ENCODE measurements at regions not wholly inside any gene's neighbourhood (a gene's known extent, or its start where the extent isn't known, plus 50 kb on each side); places are given as distances from the start of the nearest gene placed in this dataset.

DNA sequence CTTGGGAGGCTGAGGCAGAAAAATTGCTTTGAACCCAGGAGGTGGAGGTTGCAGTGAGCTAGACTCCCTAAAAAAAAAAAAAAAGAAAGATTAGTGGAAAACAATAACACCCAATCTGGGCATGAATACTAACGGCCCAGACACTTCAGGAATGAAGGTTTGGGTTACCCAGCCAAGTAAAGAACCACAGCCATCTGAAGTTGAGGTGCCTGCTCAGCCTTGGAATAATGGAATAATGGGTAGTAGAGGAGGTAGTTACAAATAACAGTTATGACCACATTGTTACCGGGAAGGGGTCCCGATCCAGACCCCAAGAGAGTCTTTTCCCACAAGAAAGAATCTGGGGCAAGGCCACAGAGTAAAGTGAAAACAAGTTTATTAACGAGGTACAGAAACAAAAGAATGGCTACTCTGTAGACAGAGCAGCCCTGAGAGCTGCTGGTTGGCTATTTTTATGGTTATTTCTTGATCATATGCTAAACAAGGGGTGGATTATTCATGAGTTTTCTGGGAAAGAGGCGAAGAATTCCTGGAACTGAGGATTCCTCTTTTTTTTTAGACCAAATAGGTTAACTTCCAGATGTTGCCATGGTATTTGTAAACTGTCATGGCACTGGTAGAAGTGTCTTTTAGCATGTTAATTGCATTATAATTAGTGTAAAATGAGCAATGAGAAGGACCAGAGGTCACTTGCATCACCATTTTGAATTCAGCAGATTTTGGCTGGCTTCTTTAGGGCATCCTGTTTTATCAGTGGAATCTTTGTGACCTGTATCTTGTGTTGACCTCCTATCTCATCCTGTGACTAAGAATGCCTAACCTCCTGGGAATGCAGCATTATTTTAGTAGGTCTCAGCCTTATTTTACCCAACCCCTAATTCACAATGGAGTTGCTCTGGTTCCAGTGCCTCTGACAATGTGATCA is 96.2 kb upstream of the HAAO start:
- no peak overlapping the region for H2AFZ ChIP-seq (ENCODE audit: control insufficient read depth, low read length)
- FAIRE-seq (no peak), DNase-seq (ENCODE audit: low read depth, low spot score) (no peak)
- no peaks in the 10 kb centered on the region for H4K20me1 ChIP-seq (ENCODE audit: control insufficient read depth, extremely low read depth, insufficient read depth, low read length)
- no peaks in the 10 kb centered on the region for H3K4me1 ChIP-seq (ENCODE audit: control insufficient read depth, extremely low read depth, insufficient read depth, low read length)
- no peak overlapping the region for H3K27ac ChIP-seq (ENCODE audit: control insufficient read depth, insufficient read depth, low read length)
- H3K79me2 ChIP-seq (ENCODE audit: control insufficient read depth, insufficient read depth, low read length), result no peaks in the 10 kb centered on the region
- no peak overlapping the region for H3K4me2 ChIP-seq (ENCODE audit: control insufficient read depth, extremely low read depth, insufficient read depth, low read depth, low read length)
- H3K9me3 ChIP-seq (ENCODE audit: control insufficient read depth, low read depth, low read length), result no peaks in the 10 kb centered on the region
- H3K9me1 ChIP-seq (ENCODE audit: control insufficient read depth, extremely low read depth, insufficient read depth, low read length), result no peaks in the 10 kb centered on the region
- H3K9ac ChIP-seq (ENCODE audit: control insufficient read depth, extremely low read depth, insufficient read depth, low read length), result no peak overlapping the region
- no peaks in the 10 kb centered on the region for H3K36me3 ChIP-seq (ENCODE audit: control insufficient read depth in 2 of 2, extremely low read depth in 1 of 2, insufficient read depth in 2 of 2, low read length in 2 of 2)
- no peak for TF ChIP-seq EZH2 (IDR thresholded peaks at IDR 0.05; ENCODE audit: low read length)
- TF ChIP-seq, protein P1, sequence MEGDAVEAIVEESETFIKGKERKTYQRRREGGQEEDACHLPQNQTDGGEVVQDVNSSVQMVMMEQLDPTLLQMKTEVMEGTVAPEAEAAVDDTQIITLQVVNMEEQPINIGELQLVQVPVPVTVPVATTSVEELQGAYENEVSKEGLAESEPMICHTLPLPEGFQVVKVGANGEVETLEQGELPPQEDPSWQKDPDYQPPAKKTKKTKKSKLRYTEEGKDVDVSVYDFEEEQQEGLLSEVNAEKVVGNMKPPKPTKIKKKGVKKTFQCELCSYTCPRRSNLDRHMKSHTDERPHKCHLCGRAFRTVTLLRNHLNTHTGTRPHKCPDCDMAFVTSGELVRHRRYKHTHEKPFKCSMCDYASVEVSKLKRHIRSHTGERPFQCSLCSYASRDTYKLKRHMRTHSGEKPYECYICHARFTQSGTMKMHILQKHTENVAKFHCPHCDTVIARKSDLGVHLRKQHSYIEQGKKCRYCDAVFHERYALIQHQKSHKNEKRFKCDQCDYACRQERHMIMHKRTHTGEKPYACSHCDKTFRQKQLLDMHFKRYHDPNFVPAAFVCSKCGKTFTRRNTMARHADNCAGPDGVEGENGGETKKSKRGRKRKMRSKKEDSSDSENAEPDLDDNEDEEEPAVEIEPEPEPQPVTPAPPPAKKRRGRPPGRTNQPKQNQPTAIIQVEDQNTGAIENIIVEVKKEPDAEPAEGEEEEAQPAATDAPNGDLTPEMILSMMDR (optimal IDR thresholded peaks at IDR 0.05 in 1 of 3, IDR thresholded peaks at IDR 0.05 in 1 of 3, conservative IDR thresholded peaks at IDR 0.05 in 1 of 3; ENCODE audit: extremely low read depth in 1 of 3, insufficient read depth in 2 of 3, low read length in 3 of 3), result no peak
- H3K27me3 ChIP-seq (ENCODE audit: control insufficient read depth, extremely low read depth, insufficient read depth, low read length), result no peaks in the 10 kb centered on the region
- dilution Hi-C loops (cut with MboI; ENCODE audit: extremely low pct_ligation_motif_present, low sequenced_read_pairs), result no loop called here
- H3K4me3 ChIP-seq (ENCODE audit: control insufficient read depth in 2 of 3, extremely low read depth in 1 of 3, insufficient read depth in 2 of 3, low read depth in 1 of 3, low read length in 3 of 3), result no peak overlapping the region

DNA sequence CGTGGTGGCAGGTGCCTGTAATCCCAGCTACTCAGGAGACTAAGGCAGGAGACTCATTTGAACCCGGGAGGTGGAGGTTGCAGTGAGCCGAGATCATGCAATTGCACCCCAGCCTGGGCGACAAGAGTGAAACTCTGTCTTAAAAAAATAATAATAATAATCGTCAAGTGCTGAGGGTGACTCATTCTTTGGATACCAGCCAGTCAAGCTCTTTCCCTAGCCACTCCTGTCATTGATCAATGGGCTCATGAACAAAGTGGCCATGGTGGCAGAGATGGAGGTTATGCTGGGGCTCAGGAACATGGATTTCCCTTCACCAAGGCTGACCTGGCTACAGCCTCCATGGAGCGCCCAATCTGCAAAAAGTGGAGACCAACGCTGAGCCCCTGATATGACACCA is 94.5 kb upstream of the HAAO start:
- no peak for TF ChIP-seq EZH2 (IDR thresholded peaks at IDR 0.05; ENCODE audit: low read length)
- TF ChIP-seq, protein P1 (optimal IDR thresholded peaks at IDR 0.05 in 1 of 3, IDR thresholded peaks at IDR 0.05 in 1 of 3, conservative IDR thresholded peaks at IDR 0.05 in 1 of 3; ENCODE audit: extremely low read depth in 1 of 3, insufficient read depth in 2 of 3, low read length in 3 of 3), result no peak
- DNase-seq (ENCODE audit: low read depth, low spot score), result no peak
- Histone ChIP-seq H3K9ac (ENCODE audit: control insufficient read depth, extremely low read depth, insufficient read depth, low read length) (no peak overlapping the region), H3K79me2 (ENCODE audit: control insufficient read depth, insufficient read depth, low read length) (no peaks in the 10 kb centered on the region), H3K36me3 (ENCODE audit: control insufficient read depth in 2 of 2, extremely low read depth in 1 of 2, insufficient read depth in 2 of 2, low read length in 2 of 2) (no peaks in the 10 kb centered on the region), H3K27me3 (ENCODE audit: control insufficient read depth, extremely low read depth, insufficient read depth, low read length) (no peaks in the 10 kb centered on the region), H4K20me1 (ENCODE audit: control insufficient read depth, extremely low read depth, insufficient read depth, low read length) (no peaks in the 10 kb centered on the region), H3K4me1 (ENCODE audit: control insufficient read depth, extremely low read depth, insufficient read depth, low read length) (peaks cover 2% of the 10 kb centered on the region), H3K9me1 (ENCODE audit: control insufficient read depth, extremely low read depth, insufficient read depth, low read length) (no peaks in the 10 kb centered on the region), H2AFZ (ENCODE audit: control insufficient read depth, low read length) (no peak overlapping the region), H3K4me3 (ENCODE audit: control insufficient read depth in 2 of 3, extremely low read depth in 1 of 3, insufficient read depth in 2 of 3, low read depth in 1 of 3, low read length in 3 of 3) (no peak overlapping the region), H3K27ac (ENCODE audit: control insufficient read depth, insufficient read depth, low read length) (no peak overlapping the region), H3K4me2 (ENCODE audit: control insufficient read depth, extremely low read depth, insufficient read depth, low read depth, low read length) (no peak overlapping the region), H3K9me3 (ENCODE audit: control insufficient read depth, low read depth, low read length) (no peaks in the 10 kb centered on the region)
- dilution Hi-C loops (cut with MboI; ENCODE audit: extremely low pct_ligation_motif_present, low sequenced_read_pairs), result no loop called here
- FAIRE-seq, result no peak

All from keratinocyte (primary cell).